ENCODE measurements at regions not wholly inside any gene's neighbourhood (a gene's known extent, or its start where the extent isn't known, plus 50 kb on each side); places are given as distances from the start of the nearest gene placed in this dataset.
A peak's percentile ranks its signal among the peaks of the same experiment; 100 is the strongest.

DNA sequence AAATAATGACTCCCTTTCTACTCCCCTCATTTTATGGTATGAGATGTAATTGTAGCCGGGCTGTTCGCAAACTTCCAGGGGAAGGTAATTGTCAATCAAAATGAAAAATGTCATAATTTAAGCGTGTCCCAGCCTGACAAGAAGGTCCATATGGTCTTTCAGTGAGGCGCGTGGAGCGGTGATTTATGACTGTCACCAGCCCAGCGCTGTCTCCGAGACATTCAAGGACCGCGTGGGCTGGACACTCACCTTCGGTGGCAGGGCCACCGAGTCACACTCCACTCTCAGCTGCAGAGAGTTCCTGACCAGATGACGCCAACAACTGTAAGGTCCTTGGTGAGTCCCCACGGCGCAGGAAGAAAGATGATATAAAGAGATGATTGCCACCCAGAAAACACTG, 157.7 kb upstream of the TNRC6C start:
- Histone ChIP-seq H3K14ac (ENCODE audit: insufficient read length) (no peak overlapping the region), H4K8ac (ENCODE audit: extremely low read depth, insufficient read depth, low read length) (no peak overlapping the region), H2BK120ac (replicated peaks; ENCODE audit: low read depth, low read length) (no peak overlapping the region), H3K79me1 (ENCODE audit: low read depth, low read length) (no peaks in the 10 kb centered on the region), H2BK15ac (ENCODE audit: low read length) (no peak overlapping the region), H4K5ac (ENCODE audit: insufficient read length, low read depth, low read length) (no peak overlapping the region), H2BK12ac (ENCODE audit: low read depth, low read length) (0 out of 2 replicates have a peak overlapping the region, but pooled peaks have one; percentile 53), H3K4me3 (ENCODE audit: extremely low read depth in 1 of 4, insufficient read depth in 2 of 4, low read depth in 3 of 4, low read length in 4 of 4) (no peak overlapping the region), H3K27ac (ENCODE audit: low read depth, low read length) (no peak overlapping the region), H2BK5ac (ENCODE audit: low read depth, low read length) (no peak overlapping the region), H4K91ac (replicated peaks; ENCODE audit: insufficient read length, low read length) (no peak overlapping the region), H3K9me3 (ENCODE audit: insufficient read depth in 2 of 2, low read depth in 1 of 2, low read length in 1 of 2) (no peaks in the 10 kb centered on the region), H2AFZ (ENCODE audit: low read length) (no peak overlapping the region), H3K9ac (replicated peaks in 1 of 4; ENCODE audit: extremely low read depth in 1 of 4, low read depth in 3 of 4, low read length in 3 of 4) (no peak overlapping the region), H3K79me2 (ENCODE audit: control insufficient read depth in 1 of 2, insufficient read depth in 2 of 2, low read length in 2 of 2) (no peaks in the 10 kb centered on the region), H4K20me1 (replicated peaks in 1 of 2; ENCODE audit: control insufficient read depth in 1 of 2, insufficient read depth in 2 of 2, low read length in 2 of 2) (peaks cover 0 to 2% of the 10 kb centered on the region in 2 experiments), H3K36me3 (ENCODE audit: control insufficient read depth in 2 of 4, insufficient read depth in 4 of 4, low read length in 3 of 4) (no peaks in the 10 kb centered on the region), H2BK20ac (ENCODE audit: low read length) (no peak overlapping the region), H3K56ac (replicated peaks; ENCODE audit: insufficient read length, low read depth, low read length) (no peak overlapping the region), H3K4me2 (ENCODE audit: insufficient read depth in 1 of 2, low read depth in 2 of 2, low read length in 2 of 2) (no peak overlapping the region), H3K18ac (ENCODE audit: extremely low read depth, low read length) (no peak overlapping the region), H3K4me1 (replicated peaks in 1 of 4; ENCODE audit: control insufficient read depth in 3 of 4, insufficient read depth in 4 of 4, low read length in 3 of 4) (peaks cover 5 to 19% (median 11%) of the 10 kb centered on the region in 4 experiments), H3K23me2 (ENCODE audit: low read depth, low read length) (peaks cover 3% of the 10 kb centered on the region; the same call in 1 of the 2 replicates), H3K23ac (ENCODE audit: insufficient read length) (no peak overlapping the region), H3K4ac (replicated peaks; ENCODE audit: insufficient read length, low read depth, low read length) (no peak overlapping the region), H2AK5ac (ENCODE audit: low read depth, low read length) (no peak overlapping the region), H3K27me3 (replicated peaks in 1 of 4; ENCODE audit: control insufficient read depth in 3 of 4, extremely low read depth in 1 of 4, insufficient read depth in 3 of 4, low read length in 3 of 4) (peaks cover 0 to 19% (median 3%) of the 10 kb centered on the region in 4 experiments; a peak in 4 of 7 replicates)
- ChIA-PET CTCF (ENCODE audit: partially characterized antibody) (interaction anchor here (0.7 kb wide), 2 partner anchors 50 to 414 kb away, joined by 3 read pairs; no protein-coding TSS in a partner anchor), POLR2A (ENCODE audit: partially characterized antibody) (no interaction called here)
- no peak for FAIRE-seq
- WGBS, 2 experiments (ENCODE audit: extremely low coverage in 1 of 2, insufficient coverage in 1 of 2, insufficient read length in 1 of 2, insufficient replicate concordance in 2 of 2, low coverage in 1 of 2, low lambda C conversion rate in 2 of 2, missing lambda C conversion rate in 1 of 2), result 88% methylated on average over 15 of the region's 15 CpGs; no CpG with 5 or more reads in 1 of the 2 experiments
- no peak for DNase-seq (ENCODE audit: low read depth in 1 of 2, low spot score in 2 of 2)
- TF ChIP-seq CHD1 (IDR thresholded peaks at IDR 0.05; ENCODE audit: low read depth, low read length) (no peak), SRF (IDR thresholded peaks at IDR 0.05; ENCODE audit: low read depth, low read length) (no peak), POLR2AphosphoS5 (IDR thresholded peaks at IDR 0.05; ENCODE audit: low read depth, low read length) (no peak), BCL11A (IDR thresholded peaks at IDR 0.05; ENCODE audit: low read depth in 2 of 2, low read length in 2 of 2) (no peak)
- TF ChIP-seq, protein P1, sequence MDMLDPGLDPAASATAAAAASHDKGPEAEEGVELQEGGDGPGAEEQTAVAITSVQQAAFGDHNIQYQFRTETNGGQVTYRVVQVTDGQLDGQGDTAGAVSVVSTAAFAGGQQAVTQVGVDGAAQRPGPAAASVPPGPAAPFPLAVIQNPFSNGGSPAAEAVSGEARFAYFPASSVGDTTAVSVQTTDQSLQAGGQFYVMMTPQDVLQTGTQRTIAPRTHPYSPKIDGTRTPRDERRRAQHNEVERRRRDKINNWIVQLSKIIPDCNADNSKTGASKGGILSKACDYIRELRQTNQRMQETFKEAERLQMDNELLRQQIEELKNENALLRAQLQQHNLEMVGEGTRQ (IDR thresholded peaks at IDR 0.05; ENCODE audit: low read length), result no peak
